ENCODE measurements at regions not wholly inside any gene's neighbourhood (a gene's known extent, or its start where the extent isn't known, plus 50 kb on each side); places are given as distances from the start of the nearest gene placed in this dataset.

- TF ChIP-seq, protein P1, sequence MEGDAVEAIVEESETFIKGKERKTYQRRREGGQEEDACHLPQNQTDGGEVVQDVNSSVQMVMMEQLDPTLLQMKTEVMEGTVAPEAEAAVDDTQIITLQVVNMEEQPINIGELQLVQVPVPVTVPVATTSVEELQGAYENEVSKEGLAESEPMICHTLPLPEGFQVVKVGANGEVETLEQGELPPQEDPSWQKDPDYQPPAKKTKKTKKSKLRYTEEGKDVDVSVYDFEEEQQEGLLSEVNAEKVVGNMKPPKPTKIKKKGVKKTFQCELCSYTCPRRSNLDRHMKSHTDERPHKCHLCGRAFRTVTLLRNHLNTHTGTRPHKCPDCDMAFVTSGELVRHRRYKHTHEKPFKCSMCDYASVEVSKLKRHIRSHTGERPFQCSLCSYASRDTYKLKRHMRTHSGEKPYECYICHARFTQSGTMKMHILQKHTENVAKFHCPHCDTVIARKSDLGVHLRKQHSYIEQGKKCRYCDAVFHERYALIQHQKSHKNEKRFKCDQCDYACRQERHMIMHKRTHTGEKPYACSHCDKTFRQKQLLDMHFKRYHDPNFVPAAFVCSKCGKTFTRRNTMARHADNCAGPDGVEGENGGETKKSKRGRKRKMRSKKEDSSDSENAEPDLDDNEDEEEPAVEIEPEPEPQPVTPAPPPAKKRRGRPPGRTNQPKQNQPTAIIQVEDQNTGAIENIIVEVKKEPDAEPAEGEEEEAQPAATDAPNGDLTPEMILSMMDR (IDR thresholded peaks at IDR 0.05) = no peak
- no peak for TF ChIP-seq POLR2A (IDR thresholded peaks at IDR 0.05)
Measured at GRCh38 chr1:82782599-82782998, 981.9 kb downstream of the ADGRL2 start.
